HEK293T (cell line): ENCODE measurements at regions not wholly inside any gene's neighbourhood (a gene's known extent, or its start where the extent isn't known, plus 50 kb on each side); places are given as distances from the start of the nearest gene placed in this dataset.

Experiments
- BHLHE40 ChIP-seq: fragments of 450-650 bp; IDR thresholded peaks from 2 replicates; pipeline ENCODE4 v1.6.1; 2016; ENCODE audit warnings: mild to moderate bottlenecking, moderate library complexity, borderline replicate concordance
- FOXA1 ChIP-seq: fragments of 450-650 bp; IDR thresholded peaks from 2 replicates; pipeline ENCODE4 v1.6.1; 2016; ENCODE audit warnings: mild to moderate bottlenecking
- FOXK2 ChIP-seq: fragments of 450-650 bp; IDR thresholded peaks from 2 replicates; pipeline ENCODE4 v1.6.1; 2016; ENCODE audit warnings: mild to moderate bottlenecking
- FOXM1 ChIP-seq: fragments of 450-650 bp; IDR thresholded peaks from 2 replicates; pipeline ENCODE4 v1.6.1; 2017; ENCODE audit warnings: mild to moderate bottlenecking, borderline replicate concordance
- HDGF ChIP-seq: fragments of 450-650 bp; IDR thresholded peaks from 2 replicates; pipeline ENCODE4 v1.6.1; 2017; ENCODE audit warnings: antibody characterized with exemption, borderline replicate concordance
- NFRKB ChIP-seq: fragments of 450-650 bp; IDR thresholded peaks from 2 replicates; pipeline ENCODE4 v1.6.1; 2016; ENCODE audit warnings: mild to moderate bottlenecking, moderate library complexity
- PKNOX1 ChIP-seq: fragments of 450-650 bp; IDR thresholded peaks from 2 replicates; pipeline ENCODE4 v1.6.1; 2016
- SUZ12 ChIP-seq: fragments of 450-650 bp; IDR thresholded peaks from 2 replicates; pipeline ENCODE4 v1.6.1; 2016; ENCODE audit warnings: mild to moderate bottlenecking
- TARDBP ChIP-seq: fragments of 450-650 bp; IDR thresholded peaks from 2 replicates; pipeline ENCODE4 v1.6.1; 2016

GRCh38 chr13:59367467-59367866 lies 796.3 kb downstream of the DIAPH3 start:
- no peak for TF ChIP-seq TARDBP
- no peak for TF ChIP-seq FOXA1
- no peak for TF ChIP-seq BHLHE40
- no peak for TF ChIP-seq PKNOX1
- no peak for TF ChIP-seq SUZ12
- no peak for TF ChIP-seq FOXM1
- TF ChIP-seq FOXK2, result no peak
- no peak for TF ChIP-seq NFRKB
- no peak for TF ChIP-seq HDGF
